BE2C (cell line): ENCODE measurements at regions not wholly inside any gene's neighbourhood (a gene's known extent, or its start where the extent isn't known, plus 50 kb on each side); places are given as distances from the start of the nearest gene placed in this dataset.

Experiments
- DNase-seq: peaks from one replicate; pipeline ENCODE4 v3.0.0-alpha.2; 2020
- H3K27me3 ChIP-seq: fragments of 250-450 bp; sonication (Bioruptor Pico); 2 replicates; pipeline ENCODE4 v1.5.1; 2020; ENCODE audit warnings: mild to moderate bottlenecking
- H3K36me3 ChIP-seq: fragments of 250-450 bp; sonication (Bioruptor Pico); 2 replicates; pipeline ENCODE4 v1.5.1; 2020; ENCODE audit warnings: mild to moderate bottlenecking
- H3K4me1 ChIP-seq: fragments of 250-450 bp; sonication (Bioruptor Pico); 2 replicates; pipeline ENCODE4 v1.5.1; 2020
- H3K4me3 ChIP-seq: 2 replicates; pipeline ENCODE4 v1.5.1; 2011; ENCODE audit warnings: low read depth, low read length
- H3K9me3 ChIP-seq: fragments of 250-450 bp; sonication (Bioruptor Pico); 2 replicates; pipeline ENCODE4 v1.5.1; 2020
- TF ChIP-seq, protein P1 (sequence below): IDR thresholded peaks from 2 replicates; pipeline ENCODE4 v1.5.1; 2012; ENCODE audit warnings: mild to moderate bottlenecking, low read depth, low read length

DNA sequence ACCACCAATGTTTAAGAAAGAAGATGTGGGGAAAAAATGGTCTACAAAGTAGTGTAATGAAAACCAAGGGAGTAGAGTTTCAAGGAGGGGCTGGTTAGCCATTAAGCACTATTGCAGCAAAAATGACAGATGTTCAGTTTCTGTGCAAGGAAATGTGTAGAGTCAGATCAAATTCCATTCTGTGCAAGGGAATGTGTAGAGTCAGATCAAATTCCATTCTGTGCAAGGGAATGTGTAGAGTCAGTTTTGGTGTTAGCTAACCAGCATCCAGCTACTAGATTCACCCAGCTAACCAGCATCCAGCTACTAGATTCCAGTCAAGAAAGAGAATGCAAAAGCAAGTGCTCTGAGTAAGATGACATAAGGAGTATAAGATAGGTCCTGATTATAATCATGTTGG lies 208.8 kb downstream of the COX18 start:
- Histone ChIP-seq H3K9me3 (no peaks in the 10 kb centered on the region), H3K4me3 (no peak overlapping the region), H3K4me1 (no peaks in the 10 kb centered on the region), H3K36me3 (no peaks in the 10 kb centered on the region), H3K27me3 (no peaks in the 10 kb centered on the region)
- TF ChIP-seq, protein P1, sequence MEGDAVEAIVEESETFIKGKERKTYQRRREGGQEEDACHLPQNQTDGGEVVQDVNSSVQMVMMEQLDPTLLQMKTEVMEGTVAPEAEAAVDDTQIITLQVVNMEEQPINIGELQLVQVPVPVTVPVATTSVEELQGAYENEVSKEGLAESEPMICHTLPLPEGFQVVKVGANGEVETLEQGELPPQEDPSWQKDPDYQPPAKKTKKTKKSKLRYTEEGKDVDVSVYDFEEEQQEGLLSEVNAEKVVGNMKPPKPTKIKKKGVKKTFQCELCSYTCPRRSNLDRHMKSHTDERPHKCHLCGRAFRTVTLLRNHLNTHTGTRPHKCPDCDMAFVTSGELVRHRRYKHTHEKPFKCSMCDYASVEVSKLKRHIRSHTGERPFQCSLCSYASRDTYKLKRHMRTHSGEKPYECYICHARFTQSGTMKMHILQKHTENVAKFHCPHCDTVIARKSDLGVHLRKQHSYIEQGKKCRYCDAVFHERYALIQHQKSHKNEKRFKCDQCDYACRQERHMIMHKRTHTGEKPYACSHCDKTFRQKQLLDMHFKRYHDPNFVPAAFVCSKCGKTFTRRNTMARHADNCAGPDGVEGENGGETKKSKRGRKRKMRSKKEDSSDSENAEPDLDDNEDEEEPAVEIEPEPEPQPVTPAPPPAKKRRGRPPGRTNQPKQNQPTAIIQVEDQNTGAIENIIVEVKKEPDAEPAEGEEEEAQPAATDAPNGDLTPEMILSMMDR, result no peak
- no peak for DNase-seq

DNA sequence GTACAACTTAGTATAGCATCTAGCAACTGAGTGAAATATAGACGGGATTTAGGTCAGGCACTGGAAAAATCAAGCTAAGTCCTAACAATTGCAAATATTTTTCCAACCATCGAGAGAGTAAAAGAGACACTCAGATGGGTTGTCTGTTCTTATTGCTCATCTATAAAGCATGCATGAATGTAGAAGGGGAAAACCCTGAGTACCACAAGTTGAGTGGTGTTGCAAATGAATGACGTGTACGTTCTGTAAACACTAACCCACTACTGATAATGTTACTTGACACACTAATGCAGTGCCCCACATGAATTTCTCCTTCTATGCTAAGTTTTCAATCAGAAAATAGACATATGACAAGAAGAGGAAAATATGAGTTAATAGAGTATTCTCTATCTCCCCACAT lies 211.2 kb downstream of the COX18 start:
- no peaks in the 10 kb centered on the region for H3K4me1 ChIP-seq
- H3K27me3 ChIP-seq, result no peaks in the 10 kb centered on the region
- TF ChIP-seq, protein P1, result no peak
- H3K36me3 ChIP-seq, result no peaks in the 10 kb centered on the region
- no peak overlapping the region for H3K4me3 ChIP-seq
- no peaks in the 10 kb centered on the region for H3K9me3 ChIP-seq
- no peak for DNase-seq

DNA sequence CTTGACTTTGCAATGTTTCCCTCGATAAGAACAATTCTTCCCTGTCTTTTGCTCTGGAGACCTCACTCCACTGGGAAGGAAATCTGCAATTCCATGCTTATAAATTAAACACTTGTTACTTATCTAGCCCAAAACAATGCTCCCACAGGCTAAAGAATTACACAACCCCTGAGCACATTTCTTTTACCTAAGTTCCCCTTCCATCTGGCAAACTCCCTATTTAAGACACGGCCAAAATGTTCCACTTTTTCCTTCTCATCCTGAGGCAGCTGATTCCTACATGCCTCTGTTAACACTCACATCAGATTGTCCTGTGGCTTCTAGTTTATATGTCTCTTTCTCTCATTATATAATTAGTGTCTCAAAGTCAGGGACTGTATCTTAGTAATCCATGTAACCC lies 211.7 kb downstream of the COX18 start:
- Histone ChIP-seq H3K4me1 (no peaks in the 10 kb centered on the region), H3K9me3 (no peaks in the 10 kb centered on the region), H3K27me3 (no peaks in the 10 kb centered on the region), H3K36me3 (no peaks in the 10 kb centered on the region), H3K4me3 (no peak overlapping the region)
- no peak for DNase-seq
- TF ChIP-seq, protein P1, result no peak

DNA sequence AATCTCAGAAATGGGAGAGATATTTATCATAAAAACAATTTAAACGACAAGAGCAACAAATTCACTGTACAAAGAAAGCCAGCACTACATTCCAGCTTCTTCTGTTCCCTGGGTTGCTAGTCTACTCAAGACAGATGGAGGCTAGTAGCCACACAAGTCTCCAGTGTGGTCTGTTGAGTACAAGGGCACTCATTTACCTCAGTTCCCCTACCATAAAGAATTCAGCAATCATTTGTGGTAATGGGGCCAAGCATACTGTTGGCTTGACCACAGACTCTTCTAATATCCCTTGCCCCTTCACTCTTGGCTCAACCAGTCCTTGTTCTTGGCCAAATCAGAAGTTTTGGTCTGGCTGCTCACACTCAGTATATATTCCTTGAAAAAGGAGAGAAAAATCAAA lies 212.3 kb downstream of the COX18 start:
- Histone ChIP-seq H3K4me1 (no peaks in the 10 kb centered on the region), H3K9me3 (no peaks in the 10 kb centered on the region), H3K4me3 (no peak overlapping the region), H3K27me3 (no peaks in the 10 kb centered on the region), H3K36me3 (no peaks in the 10 kb centered on the region)
- TF ChIP-seq, protein P1, result no peak
- DNase-seq, result no peak

- Histone ChIP-seq H3K4me1 (no peaks in the 10 kb centered on the region), H3K4me3 (no peak overlapping the region), H3K27me3 (no peaks in the 10 kb centered on the region), H3K36me3 (no peaks in the 10 kb centered on the region), H3K9me3 (no peaks in the 10 kb centered on the region)
- TF ChIP-seq, protein P1, result no peak
- DNase-seq, result no peak
Measured at GRCh38 chr4:72846280-72847111, 223.0 kb downstream of the COX18 start.

DNA sequence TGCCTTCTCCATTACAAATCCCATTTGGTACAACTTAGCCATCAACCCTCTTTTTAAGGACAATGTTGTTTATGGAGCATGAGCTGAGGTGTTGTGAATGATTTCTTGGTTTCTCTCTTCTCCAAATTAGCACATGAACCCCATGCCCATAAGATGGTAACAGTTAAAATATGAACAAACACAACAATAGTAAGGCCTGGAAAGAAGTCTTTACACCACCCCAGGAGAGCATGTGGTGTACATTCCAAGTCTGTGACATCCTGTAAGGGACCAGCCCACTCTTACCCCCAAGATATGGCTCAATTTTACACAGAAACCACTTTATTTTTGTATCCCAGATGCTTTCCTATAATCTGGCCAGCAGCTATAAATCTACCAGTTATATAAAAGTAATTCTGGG lies 226.1 kb downstream of the COX18 start:
- no peak overlapping the region for H3K4me3 ChIP-seq
- no peaks in the 10 kb centered on the region for H3K36me3 ChIP-seq
- no peaks in the 10 kb centered on the region for H3K4me1 ChIP-seq
- H3K27me3 ChIP-seq, result no peaks in the 10 kb centered on the region
- no peaks in the 10 kb centered on the region for H3K9me3 ChIP-seq
- TF ChIP-seq, protein P1, result no peak
- no peak for DNase-seq
